ENCODE measurements at regions not wholly inside any gene's neighbourhood (a gene's known extent, or its start where the extent isn't known, plus 50 kb on each side); places are given as distances from the start of the nearest gene placed in this dataset.

- Histone ChIP-seq H4K20me1 (no peaks in the 10 kb centered on the region), H3K4me2 (no peak overlapping the region), H3K27me3 (no peaks in the 10 kb centered on the region), H3K4me1 (no peaks in the 10 kb centered on the region), H3K36me3 (no peaks in the 10 kb centered on the region), H3K9ac (no peak overlapping the region), H3K27ac (no peak overlapping the region), H3K4me3 (no peak overlapping the region), H3K9me3 (replicated peaks in 1 of 11) (no peaks in the 10 kb centered on the region)
- TF ChIP-seq Cebpa-rat (IDR thresholded peaks at IDR 0.05), result no peak
Measured at GRCh38 chr10:36802490-36803153, 322.8 kb upstream of the ANKRD30A start.

- Histone ChIP-seq H3K4me3 (no peak overlapping the region), H3K27ac (no peak overlapping the region), H3K9ac (no peak overlapping the region), H3K36me3 (no peaks in the 10 kb centered on the region), H3K27me3 (no peaks in the 10 kb centered on the region), H4K20me1 (no peaks in the 10 kb centered on the region), H3K9me3 (replicated peaks in 1 of 11) (no peaks in the 10 kb centered on the region), H3K4me1 (no peaks in the 10 kb centered on the region), H3K4me2 (no peak overlapping the region)
- no peak for TF ChIP-seq Cebpa-rat (IDR thresholded peaks at IDR 0.05)
Measured at GRCh38 chr10:36801660-36802059, 323.7 kb upstream of the ANKRD30A start.

DNA sequence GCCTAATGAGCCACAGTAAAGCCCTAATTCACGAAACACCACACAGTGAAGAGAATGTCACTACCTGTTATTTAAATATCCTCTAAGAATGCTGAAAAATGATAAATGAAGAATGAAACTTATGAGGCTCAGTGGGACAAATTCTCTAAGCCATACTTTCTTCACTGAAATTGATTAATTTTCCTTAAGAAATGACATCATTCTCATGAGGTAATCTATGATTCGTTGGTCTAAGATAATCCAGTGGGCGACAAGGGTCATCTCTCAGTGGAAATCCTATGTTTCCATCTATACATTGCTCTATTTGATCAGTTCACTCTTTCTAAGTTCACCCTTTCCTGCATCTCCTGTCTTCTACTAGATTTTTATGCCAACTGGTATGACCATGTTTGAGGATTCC is 330.4 kb upstream of the ANKRD30A start:
- H3K9me3 ChIP-seq (replicated peaks in 1 of 11), result no peaks in the 10 kb centered on the region
- no peak overlapping the region for H3K4me3 ChIP-seq
- H3K9ac ChIP-seq, result no peak overlapping the region
- no peaks in the 10 kb centered on the region for H3K27me3 ChIP-seq
- no peaks in the 10 kb centered on the region for H3K36me3 ChIP-seq
- no peaks in the 10 kb centered on the region for H4K20me1 ChIP-seq
- TF ChIP-seq Cebpa-rat (IDR thresholded peaks at IDR 0.05), result no peak
- H3K4me2 ChIP-seq, result no peak overlapping the region
- no peak overlapping the region for H3K27ac ChIP-seq
- H3K4me1 ChIP-seq, result no peaks in the 10 kb centered on the region

- Histone ChIP-seq H3K4me2 (no peak overlapping the region), H3K27me3 (no peaks in the 10 kb centered on the region), H3K9me3 (replicated peaks in 1 of 11) (no peaks in the 10 kb centered on the region), H3K9ac (no peak overlapping the region), H4K20me1 (no peaks in the 10 kb centered on the region), H3K27ac (no peak overlapping the region; a peak in 1 of 22 replicates), H3K4me3 (no peak overlapping the region), H3K4me1 (no peaks in the 10 kb centered on the region), H3K36me3 (no peaks in the 10 kb centered on the region)
- no peak for TF ChIP-seq Cebpa-rat (IDR thresholded peaks at IDR 0.05)
Measured at GRCh38 chr10:36789974-36790373, 335.4 kb upstream of the ANKRD30A start.

DNA sequence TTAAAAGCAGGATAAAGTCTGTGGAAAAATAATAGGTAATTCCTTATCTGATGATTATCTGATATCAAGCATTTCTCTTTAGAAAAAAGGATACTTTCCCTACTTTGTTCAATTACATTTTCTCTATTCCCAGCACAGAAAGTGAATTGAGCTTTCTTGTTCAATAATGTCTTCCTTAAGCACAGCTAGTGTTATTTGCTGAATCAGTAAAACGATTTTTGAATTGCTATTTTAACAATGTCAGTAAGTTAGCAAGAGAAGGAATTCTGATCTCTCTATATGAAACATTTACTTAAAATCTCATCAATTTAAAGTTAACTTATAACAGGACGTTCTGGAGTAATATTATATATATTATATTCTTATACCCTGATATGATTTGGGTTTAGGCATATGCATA is 337.2 kb upstream of the ANKRD30A start:
- no peaks in the 10 kb centered on the region for H3K9me3 ChIP-seq (replicated peaks in 1 of 11)

GRCh38 chr10:36783400-36783799 is 342.0 kb upstream of the ANKRD30A start:
- Histone ChIP-seq H3K27me3 (no peaks in the 10 kb centered on the region), H4K20me1 (no peaks in the 10 kb centered on the region), H3K27ac (no peak overlapping the region), H3K4me1 (0 out of 20 replicates have a peak, but pooled peaks cover 0 to 3% (median 0%) of the 10 kb centered on the region in 10 experiments), H3K36me3 (no peaks in the 10 kb centered on the region), H3K9me3 (replicated peaks in 1 of 11) (no peaks in the 10 kb centered on the region), H3K4me3 (no peak overlapping the region), H3K9ac (no peak overlapping the region), H3K4me2 (no peak overlapping the region)
- TF ChIP-seq Cebpa-rat (IDR thresholded peaks at IDR 0.05), result no peak

More for the DNA sequence above, 337.2 kb upstream of the ANKRD30A start:
- H3K27ac ChIP-seq, result no peak overlapping the region
- no peaks in the 10 kb centered on the region for H3K4me1 ChIP-seq
- H3K9ac ChIP-seq, result no peak overlapping the region
- H3K27me3 ChIP-seq, result no peaks in the 10 kb centered on the region
- no peaks in the 10 kb centered on the region for H4K20me1 ChIP-seq
- H3K4me2 ChIP-seq, result no peak overlapping the region
- TF ChIP-seq Cebpa-rat (IDR thresholded peaks at IDR 0.05), result no peak
- H3K36me3 ChIP-seq, result no peaks in the 10 kb centered on the region
- no peak overlapping the region for H3K4me3 ChIP-seq

GRCh38 chr10:36781570-36781969 is 343.8 kb upstream of the ANKRD30A start:
- Histone ChIP-seq H3K27ac (no peak overlapping the region), H3K4me1 (0 out of 20 replicates have a peak, but pooled peaks cover 0 to 3% (median 0%) of the 10 kb centered on the region in 10 experiments), H3K4me3 (no peak overlapping the region), H3K9ac (no peak overlapping the region), H4K20me1 (no peaks in the 10 kb centered on the region), H3K27me3 (no peaks in the 10 kb centered on the region), H3K36me3 (no peaks in the 10 kb centered on the region), H3K4me2 (no peak overlapping the region), H3K9me3 (replicated peaks in 1 of 11) (no peaks in the 10 kb centered on the region)
- no peak for TF ChIP-seq Cebpa-rat (IDR thresholded peaks at IDR 0.05)

DNA sequence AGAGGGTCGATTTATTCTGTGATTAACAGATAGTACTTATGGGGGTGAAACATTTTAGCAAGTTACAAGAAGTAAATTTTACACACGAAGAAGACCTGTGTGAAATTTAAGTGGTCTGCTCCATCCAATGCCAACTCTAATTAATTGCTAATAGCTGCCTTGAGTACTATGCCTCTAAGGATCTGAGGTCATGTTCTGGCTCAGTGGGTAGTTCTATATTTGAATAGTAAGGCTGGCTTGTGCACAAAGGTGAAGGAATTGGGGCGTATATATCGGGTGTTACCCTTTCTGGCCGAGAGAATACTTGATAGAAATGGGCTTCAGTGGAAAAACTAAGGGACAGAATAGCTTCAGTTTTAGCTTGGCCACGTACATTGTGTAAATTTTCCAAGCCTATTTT is 345.2 kb upstream of the ANKRD30A start:
- no peak overlapping the region for H3K9ac ChIP-seq
- 0 out of 20 replicates have a peak, but pooled peaks cover 0 to 3% (median 0%) of the 10 kb centered on the region in 10 experiments for H3K4me1 ChIP-seq
- no peaks in the 10 kb centered on the region for H3K36me3 ChIP-seq
- H3K4me3 ChIP-seq, result no peak overlapping the region
- TF ChIP-seq Cebpa-rat (IDR thresholded peaks at IDR 0.05), result no peak
- no peak overlapping the region for H3K27ac ChIP-seq
- H3K27me3 ChIP-seq, result no peaks in the 10 kb centered on the region
- no peak overlapping the region for H3K4me2 ChIP-seq
- no peaks in the 10 kb centered on the region for H4K20me1 ChIP-seq
- no peaks in the 10 kb centered on the region for H3K9me3 ChIP-seq (replicated peaks in 1 of 11)

- no peaks in the 10 kb centered on the region for H3K9me3 ChIP-seq (replicated peaks in 1 of 11)
- no peak overlapping the region for H3K27ac ChIP-seq
- no peak overlapping the region for H3K4me2 ChIP-seq
- H3K9ac ChIP-seq, result no peak overlapping the region
- H4K20me1 ChIP-seq, result no peaks in the 10 kb centered on the region
- no peaks in the 10 kb centered on the region for H3K36me3 ChIP-seq
- H3K27me3 ChIP-seq, result no peaks in the 10 kb centered on the region
- 0 out of 20 replicates have a peak, but pooled peaks cover 0 to 3% (median 0%) of the 10 kb centered on the region in 10 experiments for H3K4me1 ChIP-seq
- TF ChIP-seq Cebpa-rat (IDR thresholded peaks at IDR 0.05), result no peak
- no peak overlapping the region for H3K4me3 ChIP-seq
Measured at GRCh38 chr10:36779238-36779846, 346.1 kb upstream of the ANKRD30A start.

GRCh38 chr10:36778651-36779050 is 346.7 kb upstream of the ANKRD30A start:
- no peak overlapping the region for H3K4me3 ChIP-seq
- H3K9me3 ChIP-seq (replicated peaks in 1 of 11), result no peaks in the 10 kb centered on the region
- TF ChIP-seq Cebpa-rat (IDR thresholded peaks at IDR 0.05), result no peak
- no peaks in the 10 kb centered on the region for H4K20me1 ChIP-seq
- no peaks in the 10 kb centered on the region for H3K36me3 ChIP-seq
- H3K27me3 ChIP-seq, result no peaks in the 10 kb centered on the region
- H3K27ac ChIP-seq, result no peak overlapping the region
- no peak overlapping the region for H3K9ac ChIP-seq
- H3K4me2 ChIP-seq, result no peak overlapping the region
- 0 out of 20 replicates have a peak, but pooled peaks cover 0 to 3% (median 0%) of the 10 kb centered on the region in 10 experiments for H3K4me1 ChIP-seq

All from BLaER1 treated with 17β-estradiol and CSF1 and Interleukin-3, amounts not matched to agents 10 nM and 100 nM (cell line).